ENCODE measurements at regions not wholly inside any gene's neighbourhood (a gene's known extent, or its start where the extent isn't known, plus 50 kb on each side); places are given as distances from the start of the nearest gene placed in this dataset.

DNA sequence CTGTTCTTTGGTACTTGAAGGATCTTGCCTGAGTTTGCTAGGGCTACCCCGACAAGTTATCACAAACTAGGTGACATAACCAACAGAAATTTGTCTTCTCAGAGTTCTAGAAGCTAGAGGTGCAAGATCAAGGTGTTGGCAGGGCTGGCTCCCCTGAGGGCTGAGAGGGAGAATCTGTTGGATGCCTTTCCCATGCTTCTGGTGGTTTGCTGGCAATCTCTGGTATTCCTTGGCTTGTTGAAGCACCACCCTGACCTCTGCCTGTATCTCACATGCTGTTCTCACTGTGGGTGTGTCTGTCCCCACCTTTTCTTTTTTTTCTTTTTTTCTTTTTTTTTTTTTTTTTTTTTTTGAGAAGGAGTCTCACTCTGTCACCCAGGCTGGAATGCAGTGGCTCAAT, 81.2 kb downstream of the VCPKMT start:
- TF ChIP-seq, protein P1, sequence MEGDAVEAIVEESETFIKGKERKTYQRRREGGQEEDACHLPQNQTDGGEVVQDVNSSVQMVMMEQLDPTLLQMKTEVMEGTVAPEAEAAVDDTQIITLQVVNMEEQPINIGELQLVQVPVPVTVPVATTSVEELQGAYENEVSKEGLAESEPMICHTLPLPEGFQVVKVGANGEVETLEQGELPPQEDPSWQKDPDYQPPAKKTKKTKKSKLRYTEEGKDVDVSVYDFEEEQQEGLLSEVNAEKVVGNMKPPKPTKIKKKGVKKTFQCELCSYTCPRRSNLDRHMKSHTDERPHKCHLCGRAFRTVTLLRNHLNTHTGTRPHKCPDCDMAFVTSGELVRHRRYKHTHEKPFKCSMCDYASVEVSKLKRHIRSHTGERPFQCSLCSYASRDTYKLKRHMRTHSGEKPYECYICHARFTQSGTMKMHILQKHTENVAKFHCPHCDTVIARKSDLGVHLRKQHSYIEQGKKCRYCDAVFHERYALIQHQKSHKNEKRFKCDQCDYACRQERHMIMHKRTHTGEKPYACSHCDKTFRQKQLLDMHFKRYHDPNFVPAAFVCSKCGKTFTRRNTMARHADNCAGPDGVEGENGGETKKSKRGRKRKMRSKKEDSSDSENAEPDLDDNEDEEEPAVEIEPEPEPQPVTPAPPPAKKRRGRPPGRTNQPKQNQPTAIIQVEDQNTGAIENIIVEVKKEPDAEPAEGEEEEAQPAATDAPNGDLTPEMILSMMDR (IDR thresholded peaks at IDR 0.05) = no peak
- no peak for TF ChIP-seq POLR2A (IDR thresholded peaks at IDR 0.05)
